ENCODE measurements at regions not wholly inside any gene's neighbourhood (a gene's known extent, or its start where the extent isn't known, plus 50 kb on each side); places are given as distances from the start of the nearest gene placed in this dataset.

- Histone ChIP-seq H3K4me3 (no peak overlapping the region), H3K4me1 (no peaks in the 10 kb centered on the region), H3K27ac (replicated peaks in 1 of 4) (no peak overlapping the region), H3K27me3 (no peaks in the 10 kb centered on the region), H3K9me3 (peaks cover 0 to 7% (median 0%) of the 10 kb centered on the region in 4 donors), H3K36me3 (no peaks in the 10 kb centered on the region)
- 91% methylated on average over 1 of the region's 1 CpG for WGBS
- no peak for TF ChIP-seq CTCF (IDR thresholded peaks at IDR 0.05)
- DNase-seq (ENCODE audit: extremely low spot score), result no peak
- intact Hi-C loops (cut with DNase I), result no loop called here
Observed at GRCh38 chr3:65052101-65052500, 364.3 kb upstream of the ADAMTS9 start.

GRCh38 chr3:65048151-65048550, 360.4 kb upstream of the ADAMTS9 start:
- WGBS, result 100% methylated on average over 1 of the region's 1 CpG
- no peak for TF ChIP-seq CTCF (IDR thresholded peaks at IDR 0.05)
- no peak for TF ChIP-seq POLR2AphosphoS5 (IDR thresholded peaks at IDR 0.05)
- TF ChIP-seq EP300 (IDR thresholded peaks at IDR 0.05), result no peak
- no peak for TF ChIP-seq POLR2A (IDR thresholded peaks at IDR 0.05; ENCODE audit: low read depth)
- H3K4me1 ChIP-seq, result no peaks in the 10 kb centered on the region
- no peak overlapping the region for H3K4me3 ChIP-seq
- no peaks in the 10 kb centered on the region for H3K36me3 ChIP-seq
- peaks cover 0 to 7% (median 0%) of the 10 kb centered on the region in 4 donors for H3K9me3 ChIP-seq
- no peak for DNase-seq (ENCODE audit: extremely low spot score)
- H3K27me3 ChIP-seq, result peaks cover 0 to 2% (median 0%) of the 10 kb centered on the region in 4 donors
- no peak overlapping the region for H3K27ac ChIP-seq (replicated peaks in 1 of 4)
- intact Hi-C loops (cut with DNase I), result no loop called here

- no peak overlapping the region for H3K4me3 ChIP-seq
- H3K36me3 ChIP-seq, result no peaks in the 10 kb centered on the region
- no peaks in the 10 kb centered on the region for H3K9me3 ChIP-seq
- H3K27me3 ChIP-seq, result peaks cover 0 to 2% (median 0%) of the 10 kb centered on the region in 4 donors
- H3K4me1 ChIP-seq, result no peaks in the 10 kb centered on the region
- no peak for TF ChIP-seq POLR2AphosphoS5 (IDR thresholded peaks at IDR 0.05)
- no peak for TF ChIP-seq EP300 (IDR thresholded peaks at IDR 0.05)
- TF ChIP-seq POLR2A (IDR thresholded peaks at IDR 0.05; ENCODE audit: low read depth), result no peak
- no peak overlapping the region for H3K27ac ChIP-seq (replicated peaks in 1 of 4)
- WGBS, result 70% methylated on average over 1 of the region's 1 CpG
- no peak for DNase-seq (ENCODE audit: extremely low spot score)
- intact Hi-C loops (cut with DNase I), result no loop called here
Observed at GRCh38 chr3:65045138-65045537, 357.3 kb upstream of the ADAMTS9 start.

- Histone ChIP-seq H3K9me3 (no peaks in the 10 kb centered on the region), H3K4me3 (no peak overlapping the region), H3K36me3 (no peaks in the 10 kb centered on the region), H3K27me3 (peaks cover 0 to 2% (median 0%) of the 10 kb centered on the region in 4 donors), H3K4me1 (no peaks in the 10 kb centered on the region), H3K27ac (replicated peaks in 1 of 4) (no peak overlapping the region)
- WGBS, result 94% methylated on average over 6 of the region's 6 CpGs
- intact Hi-C loops (cut with DNase I), result no loop called here
- no peak for TF ChIP-seq POLR2AphosphoS5 (IDR thresholded peaks at IDR 0.05)
- no peak for TF ChIP-seq POLR2A (IDR thresholded peaks at IDR 0.05; ENCODE audit: low read depth)
- TF ChIP-seq CTCF (IDR thresholded peaks at IDR 0.05), result no peak
- no peak for TF ChIP-seq EP300 (IDR thresholded peaks at IDR 0.05)
- DNase-seq (ENCODE audit: extremely low spot score), result no peak
Observed at GRCh38 chr3:65044401-65044800, 356.6 kb upstream of the ADAMTS9 start.

GRCh38 chr3:65042675-65043074, 354.9 kb upstream of the ADAMTS9 start:
- TF ChIP-seq CTCF (IDR thresholded peaks at IDR 0.05) (no peak), POLR2A (IDR thresholded peaks at IDR 0.05; ENCODE audit: low read depth) (no peak), POLR2AphosphoS5 (IDR thresholded peaks at IDR 0.05) (no peak), EP300 (IDR thresholded peaks at IDR 0.05) (no peak)
- DNase-seq (ENCODE audit: extremely low spot score), result no peak
- Histone ChIP-seq H3K27me3 (peaks cover 0 to 2% (median 0%) of the 10 kb centered on the region in 4 donors), H3K4me1 (no peaks in the 10 kb centered on the region), H3K9me3 (no peaks in the 10 kb centered on the region), H3K36me3 (no peaks in the 10 kb centered on the region), H3K27ac (replicated peaks in 1 of 4) (no peak overlapping the region), H3K4me3 (no peak overlapping the region)
- intact Hi-C loops (cut with DNase I), result no loop called here
- 77% methylated on average over 3 of the region's 3 CpGs for WGBS
